SK-N-SH treated with all-trans-retinoic acid at 6 μM for 48 hours (cell line): ENCODE measurements at regions not wholly inside any gene's neighbourhood (a gene's known extent, or its start where the extent isn't known, plus 50 kb on each side); places are given as distances from the start of the nearest gene placed in this dataset.

ENCODE experiments used
- ATAC-seq: fragments of 200-7000 bp; cut with Tn5 transposase; 3 replicates; pipeline ENCODE4 v1.9.1; 2020; ENCODE audit warnings: mild to moderate bottlenecking, moderate library complexity
- ARNTL ChIP-seq: fragments of 450-650 bp; formaldehyde crosslinking; IDR thresholded peaks from 2 replicates; pipeline ENCODE4 v1.5.0; 2020; ENCODE audit warnings: low read depth, mild to moderate bottlenecking, moderate library complexity, borderline replicate concordance
- CSDC2 ChIP-seq: fragments of 250-450 bp; sonication (Bioruptor Pico); IDR thresholded peaks from 2 replicates; pipeline ENCODE4 v1.5.0; 2020; ENCODE audit warnings: mild to moderate bottlenecking, moderate library complexity
- ESRRG ChIP-seq: fragments of 250-450 bp; sonication (Bioruptor Pico); IDR thresholded peaks from 2 replicates; pipeline ENCODE4 v1.6.1; 2021; ENCODE audit warnings: mild to moderate bottlenecking
- GLIS3 ChIP-seq: fragments of 250-450 bp; sonication (Bioruptor Pico); IDR thresholded peaks from 2 replicates; pipeline ENCODE4 v1.5.0; 2020; ENCODE audit warnings: mild to moderate bottlenecking, moderate library complexity
- ISL1 ChIP-seq: fragments of 250-450 bp; sonication (Bioruptor Pico); IDR thresholded peaks from 2 replicates; pipeline ENCODE4 v2.1.2; 2022; ENCODE audit warnings: mild to moderate bottlenecking, moderate library complexity
- OSR1 ChIP-seq: fragments of 250-450 bp; sonication (Bioruptor Pico); IDR thresholded peaks from 2 replicates; pipeline ENCODE4 v1.8.0; 2022; ENCODE audit warnings: moderate library complexity, mild to moderate bottlenecking, inconsistent platforms
- RARB ChIP-seq: fragments of 250-450 bp; sonication (Bioruptor Pico); IDR thresholded peaks from 2 replicates; pipeline ENCODE4 v1.8.0; 2021; ENCODE audit warnings: mild to moderate bottlenecking, moderate library complexity
- SNAI2 ChIP-seq: fragments of 250-450 bp; sonication (Bioruptor Pico); IDR thresholded peaks from 2 replicates; pipeline ENCODE4 v1.5.0; 2020; ENCODE audit warnings: mild to moderate bottlenecking, moderate library complexity
- TCF4 ChIP-seq: fragments of 250-450 bp; sonication (Bioruptor Pico); IDR thresholded peaks from 2 replicates; pipeline ENCODE4 v1.8.0; 2021; ENCODE audit warnings: mild to moderate bottlenecking, moderate library complexity, borderline replicate concordance
- TOX ChIP-seq: fragments of 250-450 bp; sonication (Bioruptor Pico); IDR thresholded peaks from 2 replicates; pipeline ENCODE4 v1.8.0; 2021; ENCODE audit warnings: mild to moderate bottlenecking, moderate library complexity, borderline replicate concordance
- ZC3H10 ChIP-seq: fragments of 250-450 bp; sonication (Bioruptor Pico); IDR thresholded peaks from 2 replicates; pipeline ENCODE4 v1.5.1; 2021; ENCODE audit warnings: mild to moderate bottlenecking, moderate library complexity
- ZFP3 ChIP-seq: fragments of 250-450 bp; sonication (Bioruptor Pico); IDR thresholded peaks from 2 replicates; pipeline ENCODE4 v1.5.0; 2020; ENCODE audit warnings: mild to moderate bottlenecking, moderate library complexity
- ZNF8 ChIP-seq: fragments of 450-650 bp; formaldehyde crosslinking; IDR thresholded peaks from 2 replicates; pipeline ENCODE4 v1.5.0; 2020; ENCODE audit warnings: mild to moderate bottlenecking, moderate library complexity
- TF ChIP-seq, protein P1 (sequence below): fragments of 250-450 bp; sonication (Bioruptor Pico); IDR thresholded peaks from 2 replicates; pipeline ENCODE4 v1.5.0; 2020; ENCODE audit warnings: mild to moderate bottlenecking, moderate library complexity
- TF ChIP-seq, protein P2 (sequence below): fragments of 250-450 bp; sonication (Bioruptor Pico); IDR thresholded peaks from 2 replicates; pipeline ENCODE4 v1.8.0; 2021; ENCODE audit warnings: low read depth, mild to moderate bottlenecking, moderate library complexity, borderline replicate concordance
- TF ChIP-seq, protein P3 (sequence below): fragments of 250-450 bp; sonication (Bioruptor Pico); IDR thresholded peaks from 2 replicates; pipeline ENCODE4 v1.8.0; 2020; ENCODE audit warnings: mild to moderate bottlenecking, moderate library complexity, borderline replicate concordance
- TF ChIP-seq, protein P4 (sequence below): fragments of 250-450 bp; sonication (Bioruptor Pico); IDR thresholded peaks from 2 replicates; pipeline ENCODE4 v1.5.1; 2020; ENCODE audit warnings: low read depth, mild to moderate bottlenecking, moderate library complexity
- TF ChIP-seq, protein P5 (sequence below): fragments of 250-450 bp; sonication (Bioruptor Pico); IDR thresholded peaks from 2 replicates; pipeline ENCODE4 v1.5.1; 2021; ENCODE audit warnings: mild to moderate bottlenecking, moderate library complexity

DNA sequence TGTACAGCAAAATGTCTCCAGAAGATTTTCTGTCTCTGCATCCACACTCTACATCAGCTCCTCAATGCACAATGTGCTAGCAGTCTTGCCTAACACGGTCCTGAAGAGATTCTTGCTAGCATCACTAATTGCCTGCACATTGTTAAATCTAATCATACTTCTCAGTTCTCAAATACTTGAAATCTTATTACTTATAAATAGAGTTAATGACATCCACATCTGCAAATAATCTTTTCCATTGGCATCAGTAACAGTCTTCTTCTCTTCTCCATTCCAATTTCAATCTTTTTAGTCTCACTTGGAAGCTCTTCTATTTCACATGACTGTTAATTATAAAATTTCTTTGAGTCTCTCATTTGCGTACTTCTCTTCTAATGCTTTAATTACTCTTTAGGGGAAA is 630.5 kb upstream of the SLITRK6 start (continued):
- TF ChIP-seq, protein P1, sequence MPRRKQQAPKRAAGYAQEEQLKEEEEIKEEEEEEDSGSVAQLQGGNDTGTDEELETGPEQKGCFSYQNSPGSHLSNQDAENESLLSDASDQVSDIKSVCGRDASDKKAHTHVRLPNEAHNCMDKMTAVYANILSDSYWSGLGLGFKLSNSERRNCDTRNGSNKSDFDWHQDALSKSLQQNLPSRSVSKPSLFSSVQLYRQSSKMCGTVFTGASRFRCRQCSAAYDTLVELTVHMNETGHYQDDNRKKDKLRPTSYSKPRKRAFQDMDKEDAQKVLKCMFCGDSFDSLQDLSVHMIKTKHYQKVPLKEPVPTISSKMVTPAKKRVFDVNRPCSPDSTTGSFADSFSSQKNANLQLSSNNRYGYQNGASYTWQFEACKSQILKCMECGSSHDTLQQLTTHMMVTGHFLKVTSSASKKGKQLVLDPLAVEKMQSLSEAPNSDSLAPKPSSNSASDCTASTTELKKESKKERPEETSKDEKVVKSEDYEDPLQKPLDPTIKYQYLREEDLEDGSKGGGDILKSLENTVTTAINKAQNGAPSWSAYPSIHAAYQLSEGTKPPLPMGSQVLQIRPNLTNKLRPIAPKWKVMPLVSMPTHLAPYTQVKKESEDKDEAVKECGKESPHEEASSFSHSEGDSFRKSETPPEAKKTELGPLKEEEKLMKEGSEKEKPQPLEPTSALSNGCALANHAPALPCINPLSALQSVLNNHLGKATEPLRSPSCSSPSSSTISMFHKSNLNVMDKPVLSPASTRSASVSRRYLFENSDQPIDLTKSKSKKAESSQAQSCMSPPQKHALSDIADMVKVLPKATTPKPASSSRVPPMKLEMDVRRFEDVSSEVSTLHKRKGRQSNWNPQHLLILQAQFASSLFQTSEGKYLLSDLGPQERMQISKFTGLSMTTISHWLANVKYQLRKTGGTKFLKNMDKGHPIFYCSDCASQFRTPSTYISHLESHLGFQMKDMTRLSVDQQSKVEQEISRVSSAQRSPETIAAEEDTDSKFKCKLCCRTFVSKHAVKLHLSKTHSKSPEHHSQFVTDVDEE (CRISPR knock-in tag) = no peak

DNA sequence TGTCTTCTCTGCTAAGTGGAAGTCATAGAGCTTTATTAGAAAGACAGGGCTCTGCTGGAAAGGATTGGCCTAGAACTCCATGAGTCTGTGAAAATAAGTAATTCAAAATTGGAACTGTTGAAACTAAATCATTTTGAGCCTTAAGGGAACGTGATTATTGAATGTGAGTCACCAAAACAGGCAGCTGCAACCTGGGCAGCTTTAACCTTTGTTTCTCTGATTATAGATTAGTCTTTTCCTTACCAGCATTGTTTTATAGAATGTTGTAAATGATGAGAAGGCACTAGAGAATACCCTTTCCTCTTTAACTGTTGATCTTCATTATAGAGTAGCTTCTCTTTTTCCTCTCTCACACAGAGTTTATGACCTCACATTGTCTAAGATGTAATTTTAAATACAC is 638.8 kb upstream of the SLITRK6 start:
- ATAC-seq = no peak
- TF ChIP-seq, protein P2, sequence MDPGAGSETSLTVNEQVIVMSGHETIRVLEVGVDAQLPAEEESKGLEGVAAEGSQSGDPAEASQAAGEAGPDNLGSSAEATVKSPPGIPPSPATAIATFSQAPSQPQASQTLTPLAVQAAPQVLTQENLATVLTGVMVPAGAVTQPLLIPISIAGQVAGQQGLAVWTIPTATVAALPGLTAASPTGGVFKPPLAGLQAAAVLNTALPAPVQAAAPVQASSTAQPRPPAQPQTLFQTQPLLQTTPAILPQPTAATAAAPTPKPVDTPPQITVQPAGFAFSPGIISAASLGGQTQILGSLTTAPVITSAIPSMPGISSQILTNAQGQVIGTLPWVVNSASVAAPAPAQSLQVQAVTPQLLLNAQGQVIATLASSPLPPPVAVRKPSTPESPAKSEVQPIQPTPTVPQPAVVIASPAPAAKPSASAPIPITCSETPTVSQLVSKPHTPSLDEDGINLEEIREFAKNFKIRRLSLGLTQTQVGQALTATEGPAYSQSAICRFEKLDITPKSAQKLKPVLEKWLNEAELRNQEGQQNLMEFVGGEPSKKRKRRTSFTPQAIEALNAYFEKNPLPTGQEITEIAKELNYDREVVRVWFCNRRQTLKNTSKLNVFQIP = no peak
- TF ChIP-seq ZFP3 (CRISPR knock-in tag) = no peak

DNA sequence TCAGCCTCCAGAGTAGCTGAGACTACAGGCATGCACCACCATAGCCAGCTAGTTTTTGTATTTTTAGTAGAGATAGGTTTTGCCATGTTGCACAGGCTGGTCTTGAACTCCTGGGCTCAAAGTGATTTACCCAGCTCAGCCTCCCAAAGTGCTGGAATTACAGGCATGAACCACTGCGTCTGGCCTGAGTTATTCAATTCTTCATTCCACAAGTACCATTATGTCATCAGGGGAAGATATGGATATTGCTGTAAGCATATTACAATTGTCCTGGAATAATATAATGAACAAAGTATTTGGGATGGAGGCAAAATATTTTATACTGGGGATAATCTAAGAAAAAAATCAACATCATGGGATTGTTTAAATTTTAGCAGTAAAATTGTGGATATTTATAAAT is 646.0 kb upstream of the SLITRK6 start:
- TF ChIP-seq, protein P3, sequence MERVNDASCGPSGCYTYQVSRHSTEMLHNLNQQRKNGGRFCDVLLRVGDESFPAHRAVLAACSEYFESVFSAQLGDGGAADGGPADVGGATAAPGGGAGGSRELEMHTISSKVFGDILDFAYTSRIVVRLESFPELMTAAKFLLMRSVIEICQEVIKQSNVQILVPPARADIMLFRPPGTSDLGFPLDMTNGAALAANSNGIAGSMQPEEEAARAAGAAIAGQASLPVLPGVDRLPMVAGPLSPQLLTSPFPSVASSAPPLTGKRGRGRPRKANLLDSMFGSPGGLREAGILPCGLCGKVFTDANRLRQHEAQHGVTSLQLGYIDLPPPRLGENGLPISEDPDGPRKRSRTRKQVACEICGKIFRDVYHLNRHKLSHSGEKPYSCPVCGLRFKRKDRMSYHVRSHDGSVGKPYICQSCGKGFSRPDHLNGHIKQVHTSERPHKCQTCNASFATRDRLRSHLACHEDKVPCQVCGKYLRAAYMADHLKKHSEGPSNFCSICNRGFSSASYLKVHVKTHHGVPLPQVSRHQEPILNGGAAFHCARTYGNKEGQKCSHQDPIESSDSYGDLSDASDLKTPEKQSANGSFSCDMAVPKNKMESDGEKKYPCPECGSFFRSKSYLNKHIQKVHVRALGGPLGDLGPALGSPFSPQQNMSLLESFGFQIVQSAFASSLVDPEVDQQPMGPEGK (CRISPR knock-in tag) = no peak
- no peak for TF ChIP-seq ZNF8 (CRISPR knock-in tag)
- TF ChIP-seq, protein P4, sequence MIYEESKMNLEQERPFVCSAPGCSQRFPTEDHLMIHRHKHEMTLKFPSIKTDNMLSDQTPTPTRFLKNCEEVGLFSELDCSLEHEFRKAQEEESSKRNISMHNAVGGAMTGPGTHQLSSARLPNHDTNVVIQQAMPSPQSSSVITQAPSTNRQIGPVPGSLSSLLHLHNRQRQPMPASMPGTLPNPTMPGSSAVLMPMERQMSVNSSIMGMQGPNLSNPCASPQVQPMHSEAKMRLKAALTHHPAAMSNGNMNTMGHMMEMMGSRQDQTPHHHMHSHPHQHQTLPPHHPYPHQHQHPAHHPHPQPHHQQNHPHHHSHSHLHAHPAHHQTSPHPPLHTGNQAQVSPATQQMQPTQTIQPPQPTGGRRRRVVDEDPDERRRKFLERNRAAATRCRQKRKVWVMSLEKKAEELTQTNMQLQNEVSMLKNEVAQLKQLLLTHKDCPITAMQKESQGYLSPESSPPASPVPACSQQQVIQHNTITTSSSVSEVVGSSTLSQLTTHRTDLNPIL (CRISPR knock-in tag) = no peak
- TF ChIP-seq SNAI2 (CRISPR knock-in tag) = no peak
- no peak for TF ChIP-seq ARNTL
- TF ChIP-seq ZC3H10 = no peak
- TF ChIP-seq GLIS3 = no peak
- TF ChIP-seq RARB (CRISPR knock-in tag) = no peak
- no peak for TF ChIP-seq ESRRG (CRISPR knock-in tag)
- no peak for TF ChIP-seq OSR1 (CRISPR knock-in tag)
- no peak for TF ChIP-seq TCF4 (CRISPR knock-in tag)
- TF ChIP-seq ZFP3 (CRISPR knock-in tag) = no peak
- TF ChIP-seq, protein P5, sequence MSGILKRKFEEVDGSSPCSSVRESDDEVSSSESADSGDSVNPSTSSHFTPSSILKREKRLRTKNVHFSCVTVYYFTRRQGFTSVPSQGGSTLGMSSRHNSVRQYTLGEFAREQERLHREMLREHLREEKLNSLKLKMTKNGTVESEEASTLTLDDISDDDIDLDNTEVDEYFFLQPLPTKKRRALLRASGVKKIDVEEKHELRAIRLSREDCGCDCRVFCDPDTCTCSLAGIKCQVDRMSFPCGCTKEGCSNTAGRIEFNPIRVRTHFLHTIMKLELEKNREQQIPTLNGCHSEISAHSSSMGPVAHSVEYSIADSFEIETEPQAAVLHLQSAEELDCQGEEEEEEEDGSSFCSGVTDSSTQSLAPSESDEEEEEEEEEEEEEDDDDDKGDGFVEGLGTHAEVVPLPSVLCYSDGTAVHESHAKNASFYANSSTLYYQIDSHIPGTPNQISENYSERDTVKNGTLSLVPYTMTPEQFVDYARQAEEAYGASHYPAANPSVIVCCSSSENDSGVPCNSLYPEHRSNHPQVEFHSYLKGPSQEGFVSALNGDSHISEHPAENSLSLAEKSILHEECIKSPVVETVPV = no peak
- TF ChIP-seq ISL1 = no peak
- no peak for TF ChIP-seq CSDC2
- no peak for TF ChIP-seq TOX (CRISPR knock-in tag)
- TF ChIP-seq, protein P1 (CRISPR knock-in tag) = no peak
- ATAC-seq = no peak
